Body of pancreas (tissue), 4 donors: ENCODE measurements at regions not wholly inside any gene's neighbourhood (a gene's known extent, or its start where the extent isn't known, plus 50 kb on each side); places are given as distances from the start of the nearest gene placed in this dataset.

Experiments used
- POLR2A ChIP-seq, 3 donors: fragments of 450-650 bp; IDR thresholded peaks; one replicate each; pipeline ENCODE4 v1.6.1; 2016; ENCODE audit warnings: antibody characterized with exemption in 3 of 3, mild to moderate bottlenecking in 2 of 3
- TF ChIP-seq, protein P1 (sequence below), 7 experiments: fragments of 450-650 bp in 4 of 7; fragments of 200-600 bp in 3 of 7; sonication (generic) in 3 of 7; IDR thresholded peaks; one replicate each; pipeline ENCODE4 v1.5.1; 2016 to 2019; ENCODE audit warnings: antibody characterized with exemption in 7 of 7

DNA sequence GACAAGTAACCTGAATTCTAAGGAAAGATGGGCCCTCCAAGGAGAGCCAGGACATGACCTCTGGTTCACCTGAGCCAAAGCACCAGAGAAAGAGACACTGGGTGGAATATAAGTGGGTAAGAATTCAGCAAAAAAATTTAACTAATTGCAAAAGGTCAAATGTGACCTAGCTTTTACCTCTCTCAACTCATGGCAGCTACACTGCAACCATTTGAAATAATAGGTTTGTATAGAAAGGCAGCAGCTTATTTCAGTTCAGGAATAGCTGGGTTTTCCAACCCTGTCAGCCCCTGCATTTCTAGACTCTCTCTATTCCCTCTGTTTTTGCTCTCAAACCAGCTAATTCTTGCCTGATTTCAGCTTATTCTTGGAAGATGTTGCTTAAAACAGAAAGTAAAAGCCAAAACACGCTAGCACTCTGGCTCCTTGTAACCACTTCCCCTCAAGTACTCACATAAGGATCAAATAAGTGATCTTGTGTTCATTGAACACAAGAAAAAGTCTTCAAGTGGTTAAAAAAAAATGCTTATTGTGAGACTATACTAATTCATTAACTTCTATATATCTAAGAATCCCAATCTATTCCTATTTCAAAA lies 101.1 kb upstream of the NR4A3 start:
- TF ChIP-seq, protein P1, sequence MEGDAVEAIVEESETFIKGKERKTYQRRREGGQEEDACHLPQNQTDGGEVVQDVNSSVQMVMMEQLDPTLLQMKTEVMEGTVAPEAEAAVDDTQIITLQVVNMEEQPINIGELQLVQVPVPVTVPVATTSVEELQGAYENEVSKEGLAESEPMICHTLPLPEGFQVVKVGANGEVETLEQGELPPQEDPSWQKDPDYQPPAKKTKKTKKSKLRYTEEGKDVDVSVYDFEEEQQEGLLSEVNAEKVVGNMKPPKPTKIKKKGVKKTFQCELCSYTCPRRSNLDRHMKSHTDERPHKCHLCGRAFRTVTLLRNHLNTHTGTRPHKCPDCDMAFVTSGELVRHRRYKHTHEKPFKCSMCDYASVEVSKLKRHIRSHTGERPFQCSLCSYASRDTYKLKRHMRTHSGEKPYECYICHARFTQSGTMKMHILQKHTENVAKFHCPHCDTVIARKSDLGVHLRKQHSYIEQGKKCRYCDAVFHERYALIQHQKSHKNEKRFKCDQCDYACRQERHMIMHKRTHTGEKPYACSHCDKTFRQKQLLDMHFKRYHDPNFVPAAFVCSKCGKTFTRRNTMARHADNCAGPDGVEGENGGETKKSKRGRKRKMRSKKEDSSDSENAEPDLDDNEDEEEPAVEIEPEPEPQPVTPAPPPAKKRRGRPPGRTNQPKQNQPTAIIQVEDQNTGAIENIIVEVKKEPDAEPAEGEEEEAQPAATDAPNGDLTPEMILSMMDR (IDR thresholded peaks at IDR 0.05) = no peak
- TF ChIP-seq POLR2A (IDR thresholded peaks at IDR 0.05) = no peak
